SU-DHL-6 (cell line): ENCODE measurements at regions not wholly inside any gene's neighbourhood (a gene's known extent, or its start where the extent isn't known, plus 50 kb on each side); places are given as distances from the start of the nearest gene placed in this dataset.
"Not testable (repeated sequence)": the region's sequence is repeated elsewhere in the genome, so short reads cannot be mapped to it uniquely, and the experiment has no call there.

Experiments used
- EZH2phosphoT487 ChIP-seq: fragments of 200-600 bp; sonication (generic), shearing (Covaris generic); conservative IDR thresholded peaks from 2 replicates; pipeline ENCODE4 v1.6.1; 2018; ENCODE audit warnings: mild to moderate bottlenecking, antibody characterized with exemption, low read length, moderate library complexity, mixed read lengths
- TF ChIP-seq, protein P1 (sequence below): fragments of 200-600 bp; sonication (generic); IDR thresholded peaks from one replicate; pipeline ENCODE4 v1.5.1; 2017; ENCODE audit warnings: antibody characterized with exemption, mild to moderate bottlenecking, low read length, moderate library complexity; ENCODE audit not compliant: insufficient read depth, poor library complexity, severe bottlenecking

DNA sequence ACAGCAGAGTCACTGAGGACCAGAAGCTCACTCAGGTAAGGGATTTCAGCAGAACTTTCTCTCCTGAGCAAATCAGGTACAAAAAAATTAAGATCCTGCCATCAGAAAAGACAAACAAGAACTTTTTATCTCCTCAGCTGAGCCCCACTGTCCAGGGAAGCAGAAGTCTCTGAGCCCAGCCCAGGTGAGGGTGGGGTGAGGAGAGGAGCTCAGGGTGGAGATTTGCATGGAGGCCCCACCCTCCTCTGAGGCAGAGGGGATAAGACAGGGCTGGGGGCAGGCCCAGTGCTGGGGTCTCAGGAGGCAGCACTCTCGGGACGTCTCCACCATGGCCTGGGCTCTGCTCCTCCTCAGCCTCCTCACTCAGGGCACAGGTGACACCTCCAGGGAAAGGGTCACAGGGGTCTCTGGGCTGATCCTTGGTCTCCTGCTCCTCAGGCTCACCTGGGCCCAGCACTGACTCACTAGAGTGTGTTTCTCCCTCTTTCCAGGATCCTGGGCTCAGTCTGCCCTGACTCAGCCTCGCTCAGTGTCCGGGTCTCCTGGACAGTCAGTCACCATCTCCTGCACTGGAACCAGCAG lies 95.3 kb upstream of the IGLL5 start:
- TF ChIP-seq, protein P1, sequence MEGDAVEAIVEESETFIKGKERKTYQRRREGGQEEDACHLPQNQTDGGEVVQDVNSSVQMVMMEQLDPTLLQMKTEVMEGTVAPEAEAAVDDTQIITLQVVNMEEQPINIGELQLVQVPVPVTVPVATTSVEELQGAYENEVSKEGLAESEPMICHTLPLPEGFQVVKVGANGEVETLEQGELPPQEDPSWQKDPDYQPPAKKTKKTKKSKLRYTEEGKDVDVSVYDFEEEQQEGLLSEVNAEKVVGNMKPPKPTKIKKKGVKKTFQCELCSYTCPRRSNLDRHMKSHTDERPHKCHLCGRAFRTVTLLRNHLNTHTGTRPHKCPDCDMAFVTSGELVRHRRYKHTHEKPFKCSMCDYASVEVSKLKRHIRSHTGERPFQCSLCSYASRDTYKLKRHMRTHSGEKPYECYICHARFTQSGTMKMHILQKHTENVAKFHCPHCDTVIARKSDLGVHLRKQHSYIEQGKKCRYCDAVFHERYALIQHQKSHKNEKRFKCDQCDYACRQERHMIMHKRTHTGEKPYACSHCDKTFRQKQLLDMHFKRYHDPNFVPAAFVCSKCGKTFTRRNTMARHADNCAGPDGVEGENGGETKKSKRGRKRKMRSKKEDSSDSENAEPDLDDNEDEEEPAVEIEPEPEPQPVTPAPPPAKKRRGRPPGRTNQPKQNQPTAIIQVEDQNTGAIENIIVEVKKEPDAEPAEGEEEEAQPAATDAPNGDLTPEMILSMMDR = not testable (repeated sequence)
- not testable (repeated sequence) for TF ChIP-seq EZH2phosphoT487
